Thymus (tissue), 11 donors: ENCODE measurements at regions not wholly inside any gene's neighbourhood (a gene's known extent, or its start where the extent isn't known, plus 50 kb on each side); places are given as distances from the start of the nearest gene placed in this dataset.

ENCODE experiments used
- DNase-seq, 9 donors: peaks; one replicate each; pipeline ENCODE4 v3.0.0-alpha.2; 2013; ENCODE audit warnings: low spot score in 9 of 9, low read depth in 6 of 9, missing footprints in 1 of 9
- H3K27ac ChIP-seq, 2 donors: one replicate each; pipeline ENCODE4 v1.5.1; 2013; ENCODE audit warnings: control low read depth in 1 of 2, low read depth in 1 of 2, low read length in 1 of 2, mild to moderate bottlenecking in 1 of 2, moderate library complexity in 1 of 2
- H3K27me3 ChIP-seq, 2 donors: one replicate each; pipeline ENCODE4 v1.5.1; 2013; ENCODE audit warnings: low read length in 1 of 2; ENCODE audit not compliant: control insufficient read depth in 2 of 2, insufficient read depth in 1 of 2
- H3K36me3 ChIP-seq, 2 donors: one replicate each; pipeline ENCODE4 v1.5.1; 2013; ENCODE audit warnings: low read length in 1 of 2, mild to moderate bottlenecking in 1 of 2, moderate library complexity in 1 of 2; ENCODE audit not compliant: control insufficient read depth in 2 of 2, insufficient read depth in 2 of 2
- H3K4me1 ChIP-seq, 2 donors: one replicate each; pipeline ENCODE4 v1.5.1; 2013; ENCODE audit warnings: low read length in 2 of 2; ENCODE audit not compliant: control insufficient read depth in 2 of 2, insufficient read depth in 2 of 2
- H3K4me3 ChIP-seq, 2 donors: one replicate each; pipeline ENCODE4 v1.5.1; 2013; ENCODE audit warnings: low read length in 2 of 2, control low read depth in 1 of 2, mild to moderate bottlenecking in 1 of 2
- H3K9me3 ChIP-seq, 2 donors: one replicate each; pipeline ENCODE4 v1.5.1; 2013; ENCODE audit warnings: low read length in 1 of 2, mild to moderate bottlenecking in 1 of 2; ENCODE audit not compliant: control insufficient read depth in 2 of 2, insufficient read depth in 1 of 2
- WGBS: extraction: QIAGEN DNeasy Blood & Tissue Kit; methylation state at CpG from one replicate; pipeline ENCODE4 v1.1.7; 2013; 5-methylcytosine and 5-hydroxymethylcytosine counted together
- donor health status: healthy.

DNA sequence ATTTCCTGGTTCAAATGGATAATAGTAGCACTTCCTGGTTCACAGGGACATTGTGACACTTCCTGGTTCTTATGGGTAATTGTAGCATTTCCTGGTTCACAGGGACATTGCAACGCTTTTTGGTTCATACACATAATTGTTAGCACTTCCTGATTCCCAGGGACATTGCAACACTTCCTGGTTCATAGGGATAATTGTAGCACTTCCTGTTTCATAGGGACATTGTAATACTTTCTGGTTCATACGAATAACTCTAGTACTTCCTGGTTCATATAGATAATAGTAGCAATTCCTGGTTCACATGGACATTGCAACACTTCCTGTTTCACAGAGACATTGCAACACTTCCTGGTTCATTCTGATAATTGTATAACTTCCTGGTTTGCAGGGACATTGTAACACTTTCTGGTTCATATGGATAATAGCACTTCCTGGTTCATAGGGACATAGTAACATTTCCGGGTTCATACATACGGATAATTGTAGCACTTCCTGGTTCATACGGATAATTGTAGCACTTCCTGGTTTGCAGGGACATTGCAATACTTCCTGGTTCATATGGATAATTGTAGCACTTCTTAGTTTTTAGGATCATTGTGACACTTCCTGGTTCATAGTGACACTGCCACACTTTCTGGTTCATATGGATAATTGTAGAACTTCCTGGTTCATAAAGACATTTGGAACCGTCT, 61.6 kb upstream of the CD99 start:
- DNase-seq = no peak

DNA sequence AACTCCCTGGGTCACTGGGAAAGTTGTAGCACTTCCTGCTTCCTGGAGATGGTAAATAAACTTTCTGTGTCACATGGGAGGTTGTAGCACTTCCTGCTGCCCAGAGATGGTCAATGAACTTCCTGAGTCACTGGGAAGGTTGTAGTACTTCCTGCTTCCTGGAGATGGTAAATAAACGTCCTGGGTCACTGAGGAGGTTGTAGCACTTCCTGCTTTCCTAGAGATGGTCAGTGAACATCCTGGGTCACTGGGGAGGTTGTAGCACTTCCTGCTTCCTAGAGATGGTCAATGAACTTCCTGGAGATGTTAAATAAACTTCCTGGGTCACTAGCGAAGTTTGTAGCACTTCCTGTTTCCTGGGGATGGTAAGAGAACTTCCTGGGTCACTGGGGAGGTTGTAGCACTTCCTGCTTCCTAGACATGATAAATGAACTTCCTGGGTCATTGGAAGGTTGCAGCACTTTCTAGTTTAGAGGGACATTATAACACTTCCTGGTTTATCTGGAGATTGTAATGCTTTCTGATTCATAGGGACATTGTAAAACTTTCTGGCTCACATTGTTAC, 62.3 kb upstream of the CD99 start:
- Histone ChIP-seq H3K27ac (no peak overlapping the region), H3K4me3 (no peak overlapping the region), H3K9me3 (peaks cover 0 to 1% of the 10 kb centered on the region in 2 donors), H3K36me3 (peaks cover 12 to 17% of the 10 kb centered on the region in 2 donors), H3K4me1 (no peaks in the 10 kb centered on the region), H3K27me3 (no peaks in the 10 kb centered on the region)
- WGBS = 95% methylated on average over 2 of the region's 2 CpGs
- DNase-seq = no peak

More for the DNA sequence above, 61.6 kb upstream of the CD99 start:
- no peak overlapping the region for H3K4me3 ChIP-seq
- no peaks in the 10 kb centered on the region for H3K4me1 ChIP-seq
- WGBS = 96% methylated on average over 6 of the region's 6 CpGs
- H3K36me3 ChIP-seq = peaks cover 12 to 16% of the 10 kb centered on the region in 2 donors
- H3K27me3 ChIP-seq = no peaks in the 10 kb centered on the region
- H3K9me3 ChIP-seq = peaks cover 0 to 1% of the 10 kb centered on the region in 2 donors
- H3K27ac ChIP-seq = no peak overlapping the region

DNA sequence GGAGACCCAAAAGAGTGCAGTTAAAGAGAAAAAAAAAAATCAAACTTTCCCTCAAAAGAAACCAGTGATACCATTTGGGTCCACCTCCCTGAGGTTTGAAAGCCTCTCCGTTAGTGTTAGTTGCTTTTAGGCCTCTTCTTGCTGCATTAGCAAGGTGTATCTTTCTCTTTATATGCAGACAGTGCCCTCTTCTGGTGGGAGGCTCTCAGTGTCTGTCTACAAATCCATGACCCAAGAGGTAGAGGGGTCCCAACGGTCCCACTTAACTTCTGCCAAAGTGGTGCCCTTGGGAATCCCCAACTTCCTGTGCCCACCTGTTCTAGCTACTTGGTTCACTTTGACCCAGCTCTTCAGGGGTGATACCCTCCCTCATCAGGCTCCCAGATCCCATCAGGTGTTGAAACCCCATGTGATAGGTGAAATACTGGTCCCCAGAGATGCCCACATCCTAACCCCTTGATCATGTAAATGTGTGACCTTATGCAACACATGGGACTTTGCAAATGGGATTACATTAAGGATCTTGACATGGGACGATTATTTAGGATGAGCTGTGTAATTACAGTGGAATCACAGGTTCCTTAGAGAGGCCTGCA, 63.7 kb upstream of the CD99 start:
- Histone ChIP-seq H3K4me1 (no peaks in the 10 kb centered on the region), H3K27me3 (no peaks in the 10 kb centered on the region), H3K36me3 (peaks cover 19 to 23% of the 10 kb centered on the region in 2 donors), H3K4me3 (no peak overlapping the region), H3K27ac (no peak overlapping the region), H3K9me3 (peaks cover 0 to 1% of the 10 kb centered on the region in 2 donors)
- DNase-seq = peak in 6 of 9 donors; percentile 43 to 81 (median 66)
- WGBS = 56% methylated on average over 3 of the region's 3 CpGs

DNA sequence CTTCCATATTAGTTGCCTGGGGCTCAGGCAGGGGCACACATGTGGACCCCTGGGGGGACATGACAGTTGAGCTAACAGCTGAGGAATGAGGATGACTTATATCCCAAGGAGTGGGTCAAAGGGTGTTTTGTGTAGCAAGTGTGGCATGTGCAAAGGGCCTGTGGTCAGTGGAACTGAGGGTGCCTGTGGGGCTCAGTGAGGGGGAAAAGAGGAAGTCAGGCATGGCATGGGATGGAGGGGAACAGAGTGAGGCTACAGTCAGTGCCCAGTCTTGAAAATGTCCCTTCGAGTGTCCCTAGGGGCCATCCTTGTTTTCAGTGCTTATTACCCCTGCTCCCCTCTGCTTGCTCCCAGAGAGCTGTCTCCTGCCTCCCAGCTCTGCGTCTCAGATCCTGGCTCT, 64.3 kb upstream of the CD99 start:
- Histone ChIP-seq H3K4me1 (no peaks in the 10 kb centered on the region), H3K4me3 (no peak overlapping the region), H3K27ac (no peak overlapping the region), H3K27me3 (no peaks in the 10 kb centered on the region), H3K9me3 (peaks cover 0 to 1% of the 10 kb centered on the region in 2 donors), H3K36me3 (peaks cover 19 to 24% of the 10 kb centered on the region in 2 donors)
- WGBS = 79% methylated on average over 2 of the region's 2 CpGs
- DNase-seq = no peak

DNA sequence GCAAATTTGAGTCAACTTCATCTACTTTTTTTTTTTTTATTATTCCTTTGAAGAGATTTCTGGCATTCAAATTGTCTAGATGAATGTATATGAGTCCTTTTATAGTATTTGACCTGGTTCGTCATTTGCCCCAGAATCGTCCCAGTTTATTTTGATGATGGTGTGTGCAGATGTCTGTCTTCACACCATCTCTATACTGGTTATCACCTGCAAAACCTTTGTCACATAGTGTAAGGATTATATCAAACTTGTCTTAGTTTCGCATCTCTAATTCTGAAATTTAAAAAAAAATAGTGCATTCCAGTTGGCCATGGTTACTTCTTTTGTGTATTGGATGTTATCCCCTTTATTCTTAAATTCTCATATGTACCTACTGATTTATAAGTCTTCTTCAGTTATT, 70.5 kb upstream of the CD99 start:
- H3K36me3 ChIP-seq = peaks cover 17 to 20% of the 10 kb centered on the region in 2 donors
- H3K27me3 ChIP-seq = no peaks in the 10 kb centered on the region
- no peaks in the 10 kb centered on the region for H3K9me3 ChIP-seq
- no peak overlapping the region for H3K27ac ChIP-seq
- no peak for DNase-seq
- no peaks in the 10 kb centered on the region for H3K4me1 ChIP-seq
- 98% methylated on average over 3 of the region's 3 CpGs for WGBS
- H3K4me3 ChIP-seq = no peak overlapping the region

DNA sequence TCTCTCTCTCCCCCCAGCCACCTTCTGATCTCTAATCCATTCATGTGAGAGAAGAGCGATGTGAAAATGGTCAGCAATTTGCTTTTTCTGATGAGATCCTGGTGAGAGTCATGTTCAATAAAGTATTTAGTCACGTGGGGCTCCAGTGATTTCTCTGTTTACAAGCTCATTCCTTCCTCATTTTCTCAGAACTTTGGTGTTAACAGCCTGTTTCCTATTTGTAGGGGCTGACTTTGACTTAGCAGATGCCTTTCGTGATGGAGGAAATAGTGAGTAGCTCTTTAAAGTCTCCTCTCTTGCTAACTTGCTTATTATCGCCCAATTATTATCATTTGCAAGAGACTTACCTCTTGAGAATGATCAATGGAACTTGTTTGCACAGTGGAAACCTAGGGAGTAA, 72.6 kb upstream of the CD99 start:
- no peak for DNase-seq
- peaks cover 17 to 20% of the 10 kb centered on the region in 2 donors for H3K36me3 ChIP-seq
- WGBS = 42% methylated on average over 4 of the region's 4 CpGs

DNA sequence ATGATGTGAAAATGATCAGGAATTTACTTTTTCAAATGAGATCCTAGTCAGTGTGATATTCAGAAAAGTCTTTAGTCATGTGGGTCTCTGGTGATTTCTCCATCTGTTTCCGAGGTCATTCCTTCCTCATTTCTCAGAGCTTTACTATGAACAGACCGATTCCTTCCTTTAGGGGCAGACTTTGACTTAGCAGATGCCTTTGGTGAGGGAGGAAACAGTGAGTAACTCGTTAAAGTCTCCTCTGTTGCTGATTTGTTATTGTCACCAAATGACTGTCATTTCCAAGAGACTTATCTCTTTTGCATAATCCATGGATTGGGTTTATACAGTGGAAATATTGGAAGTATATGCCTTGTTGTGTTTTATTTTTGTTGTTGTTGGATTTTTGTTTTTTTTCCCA, 76.2 kb upstream of the CD99 start:
- Histone ChIP-seq H3K4me1 (peaks cover 7 to 10% of the 10 kb centered on the region in 2 donors), H3K36me3 (peaks cover 10 to 15% of the 10 kb centered on the region in 2 donors), H3K27me3 (no peaks in the 10 kb centered on the region), H3K9me3 (no peaks in the 10 kb centered on the region), H3K27ac (no peak overlapping the region), H3K4me3 (no peak overlapping the region)
- DNase-seq = peak in 1 of 9 donors; percentile 46
- WGBS = 8% methylated on average over 3 of the region's 3 CpGs

More for the DNA sequence above, 72.6 kb upstream of the CD99 start:
- Histone ChIP-seq H3K9me3 (no peaks in the 10 kb centered on the region), H3K4me3 (no peak overlapping the region), H3K27ac (no peak overlapping the region), H3K27me3 (no peaks in the 10 kb centered on the region), H3K4me1 (peaks cover 0 to 2% of the 10 kb centered on the region in 2 donors)

DNA sequence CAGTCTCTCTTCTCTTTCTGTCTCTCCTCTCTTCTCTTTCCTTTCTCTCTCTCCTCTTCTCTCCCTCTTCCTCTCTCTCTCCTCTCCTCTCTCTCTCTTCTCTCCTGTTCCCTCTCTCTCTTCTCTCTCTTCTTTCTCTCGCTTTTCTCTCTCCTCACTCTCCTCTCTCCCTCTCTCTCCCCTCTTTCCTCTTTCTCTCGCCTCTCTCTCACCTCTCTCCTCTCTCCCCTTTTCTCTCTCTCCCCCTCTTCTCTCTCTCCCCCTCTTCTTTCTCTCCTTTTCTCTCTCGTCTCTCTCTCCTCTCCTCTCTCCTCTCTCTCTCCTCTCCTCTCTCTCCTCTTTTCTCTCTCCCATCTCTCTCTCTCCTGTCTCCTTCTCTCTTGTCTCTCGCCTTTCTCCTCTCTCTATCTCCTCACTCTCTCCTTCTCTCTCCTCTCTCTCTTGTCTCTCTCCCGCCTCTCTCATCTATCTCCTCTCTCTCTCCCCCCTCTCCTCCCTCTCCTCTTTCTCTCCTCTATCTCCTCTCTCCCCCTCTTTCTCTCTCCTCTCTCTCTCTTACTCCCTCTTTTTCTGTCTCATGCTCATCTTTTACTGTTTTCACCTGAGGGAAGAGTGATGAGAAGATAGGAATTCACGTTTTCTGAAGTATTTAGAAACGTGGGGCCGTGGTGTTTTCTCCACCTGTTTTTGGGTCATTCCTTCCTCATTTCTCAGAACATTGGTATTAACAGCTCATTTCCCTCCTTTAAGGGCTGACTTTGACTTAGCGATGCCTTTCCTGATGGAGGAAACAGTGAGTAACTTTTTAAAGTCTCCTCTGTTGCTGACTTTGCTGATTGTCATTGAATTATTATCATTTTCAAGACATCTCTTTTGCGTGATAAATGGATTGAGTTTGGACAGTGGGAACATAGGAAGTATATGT, 80.6 kb upstream of the CD99 start:
- WGBS = 9% methylated on average over 10 of the region's 10 CpGs
- peaks cover 0 to 3% of the 10 kb centered on the region in 2 donors for H3K27me3 ChIP-seq
- H3K27ac ChIP-seq = no peak overlapping the region
- peaks cover 2 to 4% of the 10 kb centered on the region in 2 donors for H3K36me3 ChIP-seq
- peak in 1 of 9 donors; percentile 18 for DNase-seq
- H3K4me3 ChIP-seq = peak overlapping the region; percentile 63 to 78
- H3K4me1 ChIP-seq = peaks cover 13 to 15% of the 10 kb centered on the region in 2 donors
- H3K9me3 ChIP-seq = peaks cover 0 to 3% of the 10 kb centered on the region in 2 donors
